H9 (cell line): ENCODE measurements at regions not wholly inside any gene's neighbourhood (a gene's known extent, or its start where the extent isn't known, plus 50 kb on each side); places are given as distances from the start of the nearest gene placed in this dataset.

Experiments
- DNase-seq: peaks from one replicate; pipeline ENCODE4 v3.0.0-alpha.2; 2017
- H2AFZ ChIP-seq: one replicate; pipeline ENCODE4 v1.6.1; 2013; ENCODE audit warnings: mild to moderate bottlenecking, low read length, control low read depth, moderate library complexity
- H2AK5ac ChIP-seq: 2 replicates; pipeline ENCODE4 v1.6.1; 2013; ENCODE audit warnings: low read length, control low read depth, mixed read lengths; ENCODE audit not compliant: insufficient read length
- H2BK120ac ChIP-seq: one replicate; pipeline ENCODE4 v1.6.1; 2013; ENCODE audit warnings: low read depth, mild to moderate bottlenecking, low read length, control low read depth, inconsistent platforms; ENCODE audit not compliant: poor library complexity, severe bottlenecking
- H2BK12ac ChIP-seq: 2 replicates; pipeline ENCODE4 v1.6.1; 2013; ENCODE audit warnings: low read length, control low read depth, mixed read lengths, low read depth; ENCODE audit not compliant: insufficient read length
- H2BK15ac ChIP-seq: 2 replicates; pipeline ENCODE4 v1.6.1; 2013; ENCODE audit warnings: low read depth, low read length, control low read depth
- H2BK20ac ChIP-seq: one replicate; pipeline ENCODE4 v1.6.1; 2013; ENCODE audit warnings: low read depth, mild to moderate bottlenecking, low read length, control low read depth, inconsistent platforms; ENCODE audit not compliant: poor library complexity, severe bottlenecking
- H2BK5ac ChIP-seq: 2 replicates; pipeline ENCODE4 v1.6.1; 2013; ENCODE audit warnings: low read length, control low read depth, mixed read lengths; ENCODE audit not compliant: insufficient read length
- H3K14ac ChIP-seq: 2 replicates; pipeline ENCODE4 v1.6.1; 2013; ENCODE audit warnings: low read length, control low read depth; ENCODE audit not compliant: insufficient read depth
- H3K18ac ChIP-seq: 2 replicates; pipeline ENCODE4 v1.6.1; 2013; ENCODE audit warnings: low read depth, mild to moderate bottlenecking, mixed read lengths, low read length, control low read depth; ENCODE audit not compliant: insufficient read length
- H3K23ac ChIP-seq: 2 replicates; pipeline ENCODE4 v1.6.1; 2013; ENCODE audit warnings: low read length, control low read depth, mixed read lengths, low read depth; ENCODE audit not compliant: insufficient read length
- H3K23me2 ChIP-seq: 2 replicates; pipeline ENCODE4 v1.6.1; 2013; ENCODE audit warnings: low read depth, mild to moderate bottlenecking, mixed read lengths, low read length, control low read depth; ENCODE audit not compliant: insufficient read length, poor library complexity, severe bottlenecking
- H3K27ac ChIP-seq: 2 replicates; pipeline ENCODE4 v1.5.1; 2013; ENCODE audit warnings: low read length, control low read depth, mixed read lengths, low read depth; ENCODE audit not compliant: insufficient read length
- H3K27me3 ChIP-seq: 2 replicates; pipeline ENCODE4 v1.6.1; 2013; ENCODE audit warnings: low read length, control low read depth, inconsistent platforms; ENCODE audit not compliant: insufficient read depth
- H3K4ac ChIP-seq: 2 replicates; pipeline ENCODE4 v1.6.1; 2013; ENCODE audit warnings: low read depth, mild to moderate bottlenecking, control low read depth, inconsistent platforms, low read length, moderate library complexity
- H3K4me1 ChIP-seq: 2 replicates; pipeline ENCODE4 v1.6.1; 2013; ENCODE audit warnings: low read length, control low read depth, inconsistent platforms; ENCODE audit not compliant: insufficient read depth
- H3K4me2 ChIP-seq: 2 replicates; pipeline ENCODE4 v1.6.1; 2013; ENCODE audit warnings: low read length, control low read depth, mixed read lengths; ENCODE audit not compliant: insufficient read length, insufficient read depth
- H3K56ac ChIP-seq: 2 replicates; pipeline ENCODE4 v1.6.1; 2013; ENCODE audit warnings: low read depth, mild to moderate bottlenecking, mixed read lengths, low read length, control low read depth; ENCODE audit not compliant: insufficient read length
- H3K79me1 ChIP-seq: 2 replicates; pipeline ENCODE4 v1.6.1; 2013; ENCODE audit warnings: low read depth, mild to moderate bottlenecking, moderate library complexity, low read length, control low read depth, inconsistent platforms; ENCODE audit not compliant: insufficient read depth, poor library complexity, severe bottlenecking
- H3K79me2 ChIP-seq: 2 replicates; pipeline ENCODE4 v1.6.1; 2013; ENCODE audit warnings: low read length, control low read depth, inconsistent platforms; ENCODE audit not compliant: insufficient read depth
- H3K9ac ChIP-seq: 2 replicates; pipeline ENCODE4 v1.6.1; 2013; ENCODE audit warnings: low read length, control low read depth, mixed read lengths; ENCODE audit not compliant: insufficient read length; ENCODE audit errors: extremely low read depth
- H3K9me3 ChIP-seq: one replicate; pipeline ENCODE4 v1.6.1; 2013; ENCODE audit warnings: low read depth, low read length, inconsistent platforms; ENCODE audit not compliant: control insufficient read depth
- H3T11ph ChIP-seq: one replicate; pipeline ENCODE4 v1.6.1; 2013; ENCODE audit warnings: mild to moderate bottlenecking, low read length, control low read depth, inconsistent platforms
- H4K20me1 ChIP-seq: one replicate; pipeline ENCODE4 v1.6.1; 2013; ENCODE audit not compliant: control insufficient read depth, insufficient read length, insufficient read depth
- H4K5ac ChIP-seq: 2 replicates; pipeline ENCODE4 v1.6.1; 2013; ENCODE audit warnings: low read depth, mild to moderate bottlenecking, mixed read lengths, low read length, control low read depth; ENCODE audit not compliant: insufficient read length
- H4K8ac ChIP-seq: replicated peaks from 2 replicates; pipeline ENCODE4 v1.6.1; 2013; ENCODE audit warnings: low read length, control low read depth, mixed read lengths, low read depth; ENCODE audit not compliant: insufficient read length
- H4K91ac ChIP-seq: 2 replicates; pipeline ENCODE4 v1.6.1; 2013; ENCODE audit warnings: low read depth, mild to moderate bottlenecking, moderate library complexity, mixed read lengths, low read length, control low read depth; ENCODE audit not compliant: insufficient read length
- H3K27ac Mint-ChIP-seq, 3 experiments: 2 replicates in 2 of 3; 3 replicates in 1 of 3; pipeline ENCODE4 v1.8.0; 2020 to 2021; ENCODE audit warnings: mixed read lengths in 3 of 3, mild to moderate bottlenecking in 1 of 3, moderate library complexity in 1 of 3
- H3K27me3 Mint-ChIP-seq: 2 replicates; pipeline ENCODE4 v1.8.0; 2021; ENCODE audit warnings: low read depth, mild to moderate bottlenecking, moderate library complexity, mixed read lengths
- H3K36me3 Mint-ChIP-seq, 3 experiments: 2 replicates in 2 of 3; 3 replicates in 1 of 3; pipeline ENCODE4 v1.8.0; 2020 to 2021; ENCODE audit warnings: low read depth in 3 of 3, mixed read lengths in 3 of 3; ENCODE audit not compliant: insufficient read depth in 1 of 3
- H3K4me1 Mint-ChIP-seq, 2 experiments: 2 replicates each; pipeline ENCODE4 v1.8.0; 2020; ENCODE audit warnings: mixed read lengths in 2 of 2
- H3K4me3 Mint-ChIP-seq, 2 experiments: 2 replicates in 1 of 2; 3 replicates in 1 of 2; pipeline ENCODE4 v1.8.0; 2020 to 2021; ENCODE audit warnings: mild to moderate bottlenecking in 2 of 2, mixed read lengths in 2 of 2, moderate library complexity in 1 of 2
- H3K9me3 Mint-ChIP-seq, 2 experiments: 2 replicates in 1 of 2; 3 replicates in 1 of 2; pipeline ENCODE4 v1.8.0; 2020; ENCODE audit warnings: mild to moderate bottlenecking in 2 of 2, mixed read lengths in 2 of 2, moderate library complexity in 1 of 2
- CTCF ChIP-seq: fragments of 200-600 bp; sonication (generic); conservative IDR thresholded peaks from 3 replicates; pipeline ENCODE4 v1.8.0; 2021; ENCODE audit warnings: antibody characterized with exemption, mild to moderate bottlenecking
- WGBS: extraction: QIAGEN DNeasy Blood & Tissue Kit; methylation state at CpG from one replicate; pipeline ENCODE4 v1.1.7; 2013; ENCODE audit warnings: missing lambda C conversion rate, low lambda C conversion rate, mixed read lengths; ENCODE audit not compliant: insufficient read length; ENCODE audit errors: extremely low coverage; 5-methylcytosine and 5-hydroxymethylcytosine counted together

- H3K79me1 ChIP-seq: no peaks in the 10 kb centered on the region
- H3K27me3 ChIP-seq: no peaks in the 10 kb centered on the region
- H2BK120ac ChIP-seq: no peak overlapping the region
- DNase-seq: no peak
- peaks cover 29 to 32% of the 10 kb centered on the region in 2 experiments for H3K4me1 Mint-ChIP-seq
- no peak overlapping the region for H4K91ac ChIP-seq
- H3K4me2 ChIP-seq: no peak overlapping the region
- H3K4ac ChIP-seq: no peak overlapping the region
- H4K20me1 ChIP-seq: no peaks in the 10 kb centered on the region
- no peak overlapping the region for H3K27ac ChIP-seq
- H3K79me2 ChIP-seq: no peaks in the 10 kb centered on the region
- no peak overlapping the region for H2AK5ac ChIP-seq
- H3K36me3 Mint-ChIP-seq: no peaks in the 10 kb centered on the region
- no peak overlapping the region for H3K4me3 Mint-ChIP-seq
- H3T11ph ChIP-seq: no peak overlapping the region
- H3K18ac ChIP-seq: no peak overlapping the region
- no peak overlapping the region for H4K8ac ChIP-seq
- no peak overlapping the region for H2BK20ac ChIP-seq
- TF ChIP-seq CTCF: no peak
- no peak overlapping the region for H3K56ac ChIP-seq
- no peak overlapping the region for H4K5ac ChIP-seq
- no peaks in the 10 kb centered on the region for H3K9me3 ChIP-seq
- H3K14ac ChIP-seq: no peak overlapping the region
- no CpG with 5 or more reads among the region's 5 CpGs for WGBS
- no peaks in the 10 kb centered on the region; the same call in 1 of the 2 replicates for H3K27me3 Mint-ChIP-seq
- H2BK15ac ChIP-seq: no peak overlapping the region
- peaks cover 4% of the 10 kb centered on the region; the same call in 1 of the 2 replicates for H3K4me1 ChIP-seq
- H3K23me2 ChIP-seq: no peaks in the 10 kb centered on the region
- no peak overlapping the region for H2AFZ ChIP-seq
- no peak overlapping the region for H3K9ac ChIP-seq
- H2BK12ac ChIP-seq: no peak overlapping the region
- H3K23ac ChIP-seq: no peak overlapping the region
- no peak overlapping the region for H3K27ac Mint-ChIP-seq
- no peak overlapping the region for H2BK5ac ChIP-seq
- no peaks in the 10 kb centered on the region for H3K9me3 Mint-ChIP-seq
Measured at GRCh38 chrX:109847257-109848187, 114.5 kb upstream of the ACSL4 start.
